ENCODE measurements at regions not wholly inside any gene's neighbourhood (a gene's known extent, or its start where the extent isn't known, plus 50 kb on each side); places are given as distances from the start of the nearest gene placed in this dataset.

- H3K9me3 Mint-ChIP-seq = no peaks in the 10 kb centered on the region
- peaks cover 2% of the 10 kb centered on the region for H3K27me3 Mint-ChIP-seq
- no peak overlapping the region for H3K4me3 Mint-ChIP-seq
- H3K36me3 Mint-ChIP-seq = no peaks in the 10 kb centered on the region
- H3K27ac Mint-ChIP-seq = no peak overlapping the region
- no peaks in the 10 kb centered on the region for H3K4me1 Mint-ChIP-seq
Measured at GRCh38 chr6:163964789-163965188, 550.3 kb downstream of the QKI start.

GRCh38 chr6:163963205-163964120 is 548.9 kb downstream of the QKI start:
- Mint-ChIP-seq H3K27ac (no peak overlapping the region), H3K4me3 (no peak overlapping the region), H3K27me3 (no peaks in the 10 kb centered on the region)

GRCh38 chr6:163962627-163963117 is 548.2 kb downstream of the QKI start:
- Mint-ChIP-seq H3K9me3 (no peaks in the 10 kb centered on the region), H3K4me1 (no peaks in the 10 kb centered on the region), H3K4me3 (no peak overlapping the region), H3K27me3 (no peaks in the 10 kb centered on the region), H3K27ac (no peak overlapping the region), H3K36me3 (no peaks in the 10 kb centered on the region)

More at GRCh38 chr6:163963205-163964120, 548.9 kb downstream of the QKI start:
- no peaks in the 10 kb centered on the region for H3K4me1 Mint-ChIP-seq
- H3K9me3 Mint-ChIP-seq = no peaks in the 10 kb centered on the region
- no peaks in the 10 kb centered on the region for H3K36me3 Mint-ChIP-seq

- Mint-ChIP-seq H3K27ac (no peak overlapping the region), H3K36me3 (no peaks in the 10 kb centered on the region), H3K4me3 (no peak overlapping the region), H3K27me3 (peaks cover 5% of the 10 kb centered on the region), H3K4me1 (no peaks in the 10 kb centered on the region), H3K9me3 (no peaks in the 10 kb centered on the region)
Measured at GRCh38 chr6:163960128-163960527, 545.6 kb downstream of the QKI start.

GRCh38 chr6:163958646-163959045 is 544.1 kb downstream of the QKI start:
- Mint-ChIP-seq H3K9me3 (no peaks in the 10 kb centered on the region), H3K27ac (no peak overlapping the region), H3K27me3 (peaks cover 13% of the 10 kb centered on the region), H3K36me3 (no peaks in the 10 kb centered on the region), H3K4me3 (no peak overlapping the region), H3K4me1 (no peaks in the 10 kb centered on the region)

- Mint-ChIP-seq H3K4me1 (no peaks in the 10 kb centered on the region), H3K27ac (no peak overlapping the region), H3K27me3 (peaks cover 21% of the 10 kb centered on the region), H3K36me3 (no peaks in the 10 kb centered on the region), H3K4me3 (no peak overlapping the region), H3K9me3 (no peaks in the 10 kb centered on the region)
Measured at GRCh38 chr6:163956571-163957407, 542.3 kb downstream of the QKI start.

- no peaks in the 10 kb centered on the region for H3K36me3 Mint-ChIP-seq
- peak overlapping the region; percentile 43 for H3K27ac Mint-ChIP-seq
Measured at GRCh38 chr6:163955756-163956155, 541.2 kb downstream of the QKI start.

GRCh38 chr6:163955096-163955495 is 540.6 kb downstream of the QKI start:
- no peak overlapping the region for H3K4me3 Mint-ChIP-seq
- H3K27ac Mint-ChIP-seq = no peak overlapping the region
- no peaks in the 10 kb centered on the region for H3K36me3 Mint-ChIP-seq
- H3K27me3 Mint-ChIP-seq = peaks cover 26% of the 10 kb centered on the region
- no peaks in the 10 kb centered on the region for H3K4me1 Mint-ChIP-seq
- no peaks in the 10 kb centered on the region for H3K9me3 Mint-ChIP-seq

More at GRCh38 chr6:163955756-163956155, 541.2 kb downstream of the QKI start:
- Mint-ChIP-seq H3K4me3 (no peak overlapping the region), H3K9me3 (no peaks in the 10 kb centered on the region), H3K27me3 (peaks cover 26% of the 10 kb centered on the region), H3K4me1 (no peaks in the 10 kb centered on the region)

GRCh38 chr6:163954088-163954775 is 539.7 kb downstream of the QKI start:
- Mint-ChIP-seq H3K27me3 (peaks cover 26% of the 10 kb centered on the region), H3K36me3 (no peaks in the 10 kb centered on the region), H3K9me3 (no peaks in the 10 kb centered on the region), H3K27ac (no peak overlapping the region), H3K4me3 (no peak overlapping the region), H3K4me1 (no peaks in the 10 kb centered on the region)

- peaks cover 26% of the 10 kb centered on the region for H3K27me3 Mint-ChIP-seq
- no peaks in the 10 kb centered on the region for H3K4me1 Mint-ChIP-seq
- no peak overlapping the region for H3K27ac Mint-ChIP-seq
- no peaks in the 10 kb centered on the region for H3K9me3 Mint-ChIP-seq
- no peak overlapping the region for H3K4me3 Mint-ChIP-seq
- H3K36me3 Mint-ChIP-seq = no peaks in the 10 kb centered on the region
Measured at GRCh38 chr6:163952005-163952404, 537.5 kb downstream of the QKI start.

GRCh38 chr6:163951326-163951725 is 536.8 kb downstream of the QKI start:
- Mint-ChIP-seq H3K27me3 (peaks cover 26% of the 10 kb centered on the region), H3K4me3 (no peak overlapping the region), H3K4me1 (no peaks in the 10 kb centered on the region), H3K36me3 (no peaks in the 10 kb centered on the region), H3K27ac (no peak overlapping the region), H3K9me3 (no peaks in the 10 kb centered on the region)

- peaks cover 27% of the 10 kb centered on the region for H3K27me3 Mint-ChIP-seq
- no peak overlapping the region for H3K27ac Mint-ChIP-seq
- no peaks in the 10 kb centered on the region for H3K4me1 Mint-ChIP-seq
- no peaks in the 10 kb centered on the region for H3K9me3 Mint-ChIP-seq
- no peaks in the 10 kb centered on the region for H3K36me3 Mint-ChIP-seq
- no peak overlapping the region for H3K4me3 Mint-ChIP-seq
Measured at GRCh38 chr6:163950159-163950558, 535.6 kb downstream of the QKI start.

- Mint-ChIP-seq H3K9me3 (no peaks in the 10 kb centered on the region), H3K4me3 (no peak overlapping the region), H3K36me3 (no peaks in the 10 kb centered on the region), H3K27ac (no peak overlapping the region), H3K27me3 (peaks cover 25% of the 10 kb centered on the region), H3K4me1 (no peaks in the 10 kb centered on the region)
Measured at GRCh38 chr6:163949431-163949830, 534.9 kb downstream of the QKI start.

- H3K27me3 Mint-ChIP-seq = peaks cover 18% of the 10 kb centered on the region
- no peaks in the 10 kb centered on the region for H3K4me1 Mint-ChIP-seq
- no peak overlapping the region for H3K4me3 Mint-ChIP-seq
- no peaks in the 10 kb centered on the region for H3K9me3 Mint-ChIP-seq
- no peak overlapping the region for H3K27ac Mint-ChIP-seq
- H3K36me3 Mint-ChIP-seq = no peaks in the 10 kb centered on the region
Measured at GRCh38 chr6:163948250-163948649, 533.7 kb downstream of the QKI start.

- no peaks in the 10 kb centered on the region for H3K36me3 Mint-ChIP-seq
- no peak overlapping the region for H3K27ac Mint-ChIP-seq
- H3K4me1 Mint-ChIP-seq = no peaks in the 10 kb centered on the region
- H3K9me3 Mint-ChIP-seq = no peaks in the 10 kb centered on the region
- peaks cover 15% of the 10 kb centered on the region for H3K27me3 Mint-ChIP-seq
- no peak overlapping the region for H3K4me3 Mint-ChIP-seq
Measured at GRCh38 chr6:163947276-163947675, 532.8 kb downstream of the QKI start.
